K562 (cell line): ENCODE measurements at regions not wholly inside any gene's neighbourhood (a gene's known extent, or its start where the extent isn't known, plus 50 kb on each side); places are given as distances from the start of the nearest gene placed in this dataset.

Experiments
- ATAC-seq: fragments of 200-7000 bp; cut with Tn5 transposase; 3 replicates; pipeline ENCODE4 v1.9.1; 2020; ENCODE audit warnings: moderate library complexity
- BruUV-seq: library from RNA; stranded (reverse); fragments of 400-500 nt; replicated peaks from 2 replicates; lab custom pipeline; 2021; lab: Mats Ljungman, UMichigan
- CTCF ChIA-PET: fragments of 300-600 bp; formaldehyde crosslinking; extraction: SDS; loops from one replicate; lab custom pipeline; 2021; ENCODE audit warnings: low intra/inter-chr PET ratio; lab: Yijun Ruan, JAX
- POLR2A ChIA-PET: fragments of 300-600, 350-650 bp; sonication (Branson Sonifier 250); formaldehyde crosslinking; extraction: SDS; loops from one replicate; lab custom pipeline; 2021; ENCODE audit warnings: antibody characterized with exemption, inconsistent platforms; lab: Yijun Ruan, JAX
- DNase-seq, 4 experiments: peaks; one replicate each; pipeline versions ENCODE4 v3.0.0 to v3.0.0-alpha.2; 2011 to 2018; ENCODE audit warnings: low spot score in 3 of 4, mixed read lengths in 3 of 4; ENCODE audit errors: extremely low read depth in 1 of 4
- FAIRE-seq: peaks from 2 replicates; lab custom pipeline; 2011; peaks lifted over from hg19 to GRCh38; lab: Jason Lieb, UNC
- H2AFZ ChIP-seq: 2 replicates; pipeline ENCODE4 v1.6.0; 2011; ENCODE audit warnings: low read depth, low read length, control low read depth, inconsistent platforms
- H3K27ac ChIP-seq: fragments of 200-600 bp; 3 replicates; pipeline ENCODE4 v1.8.0; 2011; ENCODE audit warnings: low read depth, mild to moderate bottlenecking, control low read depth, inconsistent platforms, low read length, moderate library complexity, mixed read lengths; ENCODE audit errors: extremely low read depth
- H3K27me3 ChIP-seq, 2 experiments: fragments of 300-600 bp in 1 of 2; 2 replicates in 1 of 2; 3 replicates in 1 of 2; pipeline versions ENCODE4 v1.6.0 to v1.8.0; 2011; ENCODE audit warnings: inconsistent platforms in 2 of 2, low read length in 2 of 2, mild to moderate bottlenecking in 1 of 2, mixed read lengths in 1 of 2, moderate library complexity in 1 of 2; ENCODE audit not compliant: control insufficient read depth in 2 of 2, insufficient read depth in 2 of 2
- H3K36me3 ChIP-seq: fragments of 300-600 bp; 3 replicates; pipeline ENCODE4 v1.8.0; 2011; ENCODE audit warnings: mild to moderate bottlenecking, low read length, inconsistent platforms; ENCODE audit not compliant: control insufficient read depth, insufficient read depth
- H3K4me1 ChIP-seq, 2 experiments: fragments of 200-600 bp in 1 of 2; replicated peaks in 1 of 2; 2 replicates in 1 of 2; 3 replicates in 1 of 2; pipeline versions ENCODE4 v1.5.1 to v1.8.0; 2011; ENCODE audit warnings: inconsistent platforms in 2 of 2, low read length in 2 of 2, mild to moderate bottlenecking in 1 of 2, mixed read lengths in 1 of 2, moderate library complexity in 1 of 2; ENCODE audit not compliant: control insufficient read depth in 2 of 2, insufficient read depth in 2 of 2
- H3K4me2 ChIP-seq: 2 replicates; pipeline ENCODE4 v1.6.1; 2011; ENCODE audit warnings: low read length, control low read depth, inconsistent platforms, mixed read lengths; ENCODE audit not compliant: insufficient read depth
- H3K4me3 ChIP-seq: fragments of 200-600 bp; sonication (generic), shearing (Covaris generic); 2 replicates; pipeline ENCODE4 v1.5.1; 2016; ENCODE audit warnings: control low read depth, inconsistent platforms
- H3K79me2 ChIP-seq: fragments of 200-600 bp; 3 replicates; pipeline ENCODE4 v1.8.0; 2011; ENCODE audit warnings: low read length, inconsistent platforms; ENCODE audit not compliant: control insufficient read depth, insufficient read depth
- H3K9ac ChIP-seq, 2 experiments: 2 replicates each; pipeline versions ENCODE4 v1.6.0 to v1.6.1; 2011; ENCODE audit warnings: low read depth in 2 of 2, low read length in 2 of 2, control low read depth in 1 of 2, inconsistent platforms in 1 of 2, mild to moderate bottlenecking in 1 of 2, mixed read lengths in 1 of 2; ENCODE audit not compliant: insufficient read depth in 1 of 2
- H3K9me1 ChIP-seq: one replicate; pipeline ENCODE4 v1.6.0; 2011; ENCODE audit warnings: inconsistent platforms, mild to moderate bottlenecking, low read length, moderate library complexity; ENCODE audit not compliant: control insufficient read depth, insufficient read depth
- H3K9me3 ChIP-seq: replicated peaks from 2 replicates; pipeline ENCODE4 v1.5.1; 2011; ENCODE audit warnings: low read depth, low read length, inconsistent platforms; ENCODE audit not compliant: control insufficient read depth, insufficient read depth
- H4K20me1 ChIP-seq: replicated peaks from 2 replicates; pipeline ENCODE4 v1.6.1; 2011; ENCODE audit warnings: low read length, inconsistent platforms, mixed read lengths; ENCODE audit not compliant: control insufficient read depth, insufficient read depth
- BRCA1 ChIP-seq, 2 experiments: fragments of 450-650 bp in 1 of 2; sonication (generic) in 1 of 2; formaldehyde crosslinking in 1 of 2; IDR thresholded peaks; 2 replicates each; pipeline versions ENCODE4 v1.5.0 to v1.6.1; 2017 to 2020; ENCODE audit warnings: mild to moderate bottlenecking in 1 of 2, missing genetic modification reagents in 1 of 2
- CC2D1A ChIP-seq: fragments of 450-650 bp; IDR thresholded peaks from 2 replicates; pipeline ENCODE4 v1.6.1; 2017; ENCODE audit warnings: mild to moderate bottlenecking
- ELF4 ChIP-seq: fragments of 450-650 bp; formaldehyde crosslinking; IDR thresholded peaks from 2 replicates; pipeline ENCODE4 v1.4.0; 2022; ENCODE audit warnings: missing genetic modification characterization
- PML ChIP-seq: IDR thresholded peaks from 2 replicates; pipeline ENCODE4 v1.6.1; 2012; ENCODE audit warnings: low read length, inconsistent platforms
- ZBTB26 ChIP-seq: fragments of 450-650 bp; formaldehyde crosslinking; IDR thresholded peaks from 2 replicates; pipeline ENCODE4 v1.4.0; 2022; ENCODE audit warnings: missing genetic modification characterization
- ZNF444 ChIP-seq: fragments of 250-450 bp; sonication (Bioruptor Pico); IDR thresholded peaks from 2 replicates; pipeline ENCODE4 v1.4.0; 2020; ENCODE audit warnings: mild to moderate bottlenecking, moderate library complexity
- in situ Hi-C: fragments of 300-500 bp; cut with MboI; formaldehyde crosslinking; loops from 4 replicates; pipeline ENCODE4 v1.15.0; 2018; ENCODE audit warnings: inconsistent platforms, mixed read lengths
- intact Hi-C: fragments of 100-400 bp; cut with micrococcal nuclease; formaldehyde crosslinking; loops from 2 replicates; pipeline ENCODE4 v1.14.2; 2022

- no peak for TF ChIP-seq ZBTB26 (CRISPR knock-in tag)
- no peak for TF ChIP-seq CC2D1A
- TF ChIP-seq ELF4 (CRISPR knock-in tag) = no peak
- TF ChIP-seq, all 486 proteins: peak for 0
Observed at GRCh38 chr7:8973601-8974000, 540.2 kb downstream of the NXPH1 start (continued).

GRCh38 chr7:8975681-8976080 lies 542.3 kb downstream of the NXPH1 start:
- TF ChIP-seq PML = no peak
- no peak for TF ChIP-seq ZNF444 (CRISPR knock-in tag)
- no peak for TF ChIP-seq BRCA1 (IDR thresholded peaks at IDR 0.05)
- TF ChIP-seq BRCA1 (CRISPR knock-in tag; IDR thresholded peaks at IDR 0.05) = no peak

More at GRCh38 chr7:8975681-8976080, 542.3 kb downstream of the NXPH1 start:
- Histone ChIP-seq H3K36me3 (no peaks in the 10 kb centered on the region), H3K4me1 (no peaks in the 10 kb centered on the region), H3K27me3 (no peaks in the 10 kb centered on the region), H3K9ac (no peak overlapping the region), H3K9me3 (no peaks in the 10 kb centered on the region), H3K4me2 (no peak overlapping the region), H3K4me3 (no peak overlapping the region), H3K9me1 (no peaks in the 10 kb centered on the region), H2AFZ (no peak overlapping the region), H3K27ac (no peak overlapping the region), H4K20me1 (no peaks in the 10 kb centered on the region), H3K79me2 (no peaks in the 10 kb centered on the region)
- no peak for FAIRE-seq
- POLR2A ChIA-PET = no interaction called here
- no peak for DNase-seq
- no peak for ATAC-seq
- BruUV-seq = no TSS peak
- CTCF ChIA-PET = no interaction called here
- in situ Hi-C loops = no loop called here
- intact Hi-C loops = no loop called here
